Stimulated activated naive CD8-positive, alpha-beta T cell treated with anti-CD3 and anti-CD28 coated beads, Interleukin-15, Interleukin-2, amounts not matched to agents 100 U/mL and 50 U/mL, for 24 hours (primary cell): ENCODE measurements at regions not wholly inside any gene's neighbourhood (a gene's known extent, or its start where the extent isn't known, plus 50 kb on each side); places are given as distances from the start of the nearest gene placed in this dataset.
A peak's percentile ranks its signal among the peaks of the same experiment; 100 is the strongest.
"Not testable (repeated sequence)": the region's sequence is repeated elsewhere in the genome, so short reads cannot be mapped to it uniquely, and the experiment has no call there.

Experiments
- ATAC-seq: fragments of 150-1000 bp; cut with Tn5 transposase; one replicate; pipeline ENCODE4 v1.10.0; 2021
- DNase-seq: peaks from one replicate; pipeline ENCODE4 v3.0.0; 2021

- DNase-seq (no peak), ATAC-seq (no peak)
These were observed 65.6 kb upstream of the RAB6C start for GRCh38 chr2:129913695-129914495.

GRCh38 chr2:129914538-129915302 is 64.7 kb upstream of the RAB6C start:
- ATAC-seq = no peak
- DNase-seq = no peak

- DNase-seq (no peak), ATAC-seq (no peak)
These were observed 64.1 kb upstream of the RAB6C start for GRCh38 chr2:129915303-129915840.

- ATAC-seq (no peak), DNase-seq (no peak)
These were observed 60.9 kb upstream of the RAB6C start for GRCh38 chr2:129918604-129919003.

- no peak for ATAC-seq
- no peak for DNase-seq
These were observed 56.7 kb upstream of the RAB6C start for GRCh38 chr2:129922571-129923264.

GRCh38 chr2:129923265-129924091 is 56.0 kb upstream of the RAB6C start:
- DNase-seq (peak; percentile 48), ATAC-seq (peak; percentile 52)

GRCh38 chr2:129924115-129924514 is 55.4 kb upstream of the RAB6C start:
- not testable (repeated sequence) for DNase-seq, ATAC-seq

- ATAC-seq (no peak), DNase-seq (no peak)
These were observed 54.1 kb upstream of the RAB6C start for GRCh38 chr2:129925381-129925780.

- ATAC-seq = no peak
These were observed 51.8 kb upstream of the RAB6C start for GRCh38 chr2:129927696-129928095.

GRCh38 chr2:129929321-129930290 is 49.9 kb upstream of the RAB6C start:
- ATAC-seq = no peak
- no peak for DNase-seq

More at GRCh38 chr2:129927696-129928095, 51.8 kb upstream of the RAB6C start:
- DNase-seq = no peak
